HG02798 (cell line): ENCODE measurements at regions not wholly inside any gene's neighbourhood (a gene's known extent, or its start where the extent isn't known, plus 50 kb on each side); places are given as distances from the start of the nearest gene placed in this dataset.

Source experiments
- ATAC-seq: cut with Tn5 transposase; IDR thresholded peaks from one replicate; pipeline ENCODE4 v1.9.1; 2021; ENCODE audit warnings: mild to moderate bottlenecking; ENCODE audit not compliant: unreplicated experiment, poor library complexity

DNA sequence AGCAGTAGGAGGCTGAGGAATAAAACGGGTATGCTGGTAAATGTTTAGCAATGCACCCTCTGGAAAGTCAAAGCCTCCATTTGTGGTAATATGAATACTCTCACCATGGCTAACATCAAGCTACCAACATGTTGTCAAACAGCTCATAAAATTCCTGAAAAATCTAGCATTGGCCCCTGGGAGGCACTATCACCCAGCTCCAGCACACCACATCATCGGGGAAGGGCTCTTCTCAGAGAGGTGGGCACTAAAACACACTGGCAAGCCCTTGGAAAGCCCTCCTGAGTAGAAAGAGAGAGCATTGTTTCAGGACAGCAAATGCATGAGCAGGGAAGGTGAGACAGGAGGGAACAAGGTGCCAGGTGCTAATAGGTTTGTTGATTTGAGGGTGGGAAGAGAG is 53.9 kb upstream of the FLT1 start:
- no peak for ATAC-seq

DNA sequence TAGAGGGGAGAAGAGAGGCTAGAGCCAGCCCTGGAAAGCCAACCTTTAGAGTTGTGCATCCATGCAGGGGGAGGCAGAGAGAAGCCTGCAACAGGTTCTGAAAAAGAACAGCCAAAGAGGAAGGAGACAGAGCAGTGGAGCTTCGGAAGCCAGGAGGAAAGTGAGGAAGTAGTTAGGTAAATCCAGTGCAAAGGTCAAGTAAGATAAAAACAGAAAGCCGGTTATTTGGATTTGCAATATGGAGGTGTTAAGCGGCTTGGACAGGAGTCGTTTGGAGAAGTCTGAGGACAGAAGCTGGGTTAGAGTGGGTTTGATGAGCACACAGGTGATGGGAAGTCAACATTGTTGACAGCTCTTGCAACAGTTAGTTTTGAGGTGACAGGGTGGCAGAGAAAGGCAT is 53.5 kb upstream of the FLT1 start:
- ATAC-seq = no peak

DNA sequence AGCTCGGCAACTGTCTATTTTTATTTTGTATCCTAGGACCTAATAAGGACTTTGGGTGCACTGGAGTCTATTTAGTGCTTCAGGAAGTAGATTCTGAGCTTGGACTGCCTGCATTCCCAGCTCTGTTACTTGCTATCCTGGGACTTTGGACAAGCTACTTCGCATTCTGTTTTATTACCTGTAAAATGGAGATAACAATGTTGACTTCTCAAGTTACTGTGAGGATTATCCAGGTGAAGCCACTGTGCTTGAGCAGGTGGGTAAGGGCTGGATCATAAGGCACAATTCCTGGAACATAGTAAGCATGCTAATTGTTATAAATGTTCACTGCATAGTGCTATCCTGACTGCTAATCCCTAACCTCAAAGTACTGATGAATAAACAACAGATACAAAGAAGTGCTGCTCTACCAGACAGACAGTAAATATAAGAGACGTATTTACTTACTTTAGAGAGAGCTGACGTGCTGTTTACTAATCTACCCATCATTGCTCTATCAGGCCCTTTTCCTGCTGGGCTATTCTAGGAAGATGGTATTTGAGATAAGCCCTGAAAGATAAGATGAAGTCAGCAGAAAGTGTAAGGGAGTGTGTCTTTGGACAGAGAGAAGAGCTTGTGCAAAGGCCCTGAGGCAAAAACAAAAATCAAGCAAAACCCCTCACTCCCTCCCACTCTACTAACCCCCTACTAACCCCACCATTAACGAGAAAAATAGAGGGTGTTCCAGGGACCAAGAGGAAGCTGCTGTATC is 50.8 kb upstream of the FLT1 start:
- ATAC-seq = no peak
